GM18519 (cell line): ENCODE measurements at regions not wholly inside any gene's neighbourhood (a gene's known extent, or its start where the extent isn't known, plus 50 kb on each side); places are given as distances from the start of the nearest gene placed in this dataset.
A peak's percentile ranks its signal among the peaks of the same experiment; 100 is the strongest.
"Not testable (repeated sequence)": the region's sequence is repeated elsewhere in the genome, so short reads cannot be mapped to it uniquely, and the experiment has no call there.

ENCODE experiments used
- ATAC-seq: cut with Tn5 transposase; IDR thresholded peaks from one replicate; pipeline ENCODE4 v1.9.1; 2021; ENCODE audit warnings: mild to moderate bottlenecking, moderate library complexity; ENCODE audit not compliant: unreplicated experiment, low FRiP score

- ATAC-seq, result peak; percentile 80
These were observed 97.2 kb upstream of the CLNK start for GRCh38 chr4:10781805-10782204.

- not testable (repeated sequence) for ATAC-seq
These were observed 96.2 kb upstream of the CLNK start for GRCh38 chr4:10780803-10781202.

DNA sequence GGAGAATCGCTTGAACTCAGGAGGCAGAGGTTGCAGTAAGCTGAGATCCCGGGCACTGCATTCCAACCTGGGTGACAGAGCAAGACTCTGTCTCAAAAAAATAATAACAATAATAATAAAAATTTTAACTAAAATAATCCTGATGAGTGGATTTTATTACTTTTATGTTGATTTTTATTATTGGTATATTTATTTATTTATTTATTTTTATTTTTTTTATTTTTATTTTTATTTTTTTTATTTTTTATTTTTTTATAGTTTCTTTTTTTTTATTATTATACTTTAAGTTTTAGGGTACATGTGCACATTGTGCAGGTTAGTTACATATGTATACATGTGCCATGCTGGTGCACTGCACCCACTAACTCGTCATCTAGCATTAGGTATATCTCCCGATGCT lies 90.6 kb upstream of the CLNK start:
- ATAC-seq, result not testable (repeated sequence)

GRCh38 chr4:10773656-10774055 lies 89.1 kb upstream of the CLNK start:
- no peak for ATAC-seq

DNA sequence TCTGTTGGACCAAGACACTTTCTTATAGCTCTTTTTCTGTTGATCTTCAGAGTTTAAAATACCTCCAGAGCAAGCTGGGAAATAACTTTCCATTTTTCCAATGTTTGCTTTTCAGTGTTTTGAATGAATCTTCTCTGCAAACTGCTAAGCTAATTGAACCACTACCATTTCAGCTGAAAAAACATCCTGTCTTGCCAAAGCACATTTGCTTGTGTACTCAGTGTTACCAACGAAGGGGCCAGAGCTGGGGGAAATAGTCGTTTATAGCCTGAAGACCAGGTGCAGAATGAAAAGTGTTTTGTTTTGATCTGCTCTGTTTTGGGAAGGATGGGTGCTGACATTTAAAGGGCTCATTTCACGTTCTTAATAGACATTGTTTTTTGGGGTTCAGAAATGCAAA lies 88.4 kb upstream of the CLNK start:
- ATAC-seq, result no peak

- no peak for ATAC-seq
These were observed 80.8 kb upstream of the CLNK start for GRCh38 chr4:10765386-10765785.

DNA sequence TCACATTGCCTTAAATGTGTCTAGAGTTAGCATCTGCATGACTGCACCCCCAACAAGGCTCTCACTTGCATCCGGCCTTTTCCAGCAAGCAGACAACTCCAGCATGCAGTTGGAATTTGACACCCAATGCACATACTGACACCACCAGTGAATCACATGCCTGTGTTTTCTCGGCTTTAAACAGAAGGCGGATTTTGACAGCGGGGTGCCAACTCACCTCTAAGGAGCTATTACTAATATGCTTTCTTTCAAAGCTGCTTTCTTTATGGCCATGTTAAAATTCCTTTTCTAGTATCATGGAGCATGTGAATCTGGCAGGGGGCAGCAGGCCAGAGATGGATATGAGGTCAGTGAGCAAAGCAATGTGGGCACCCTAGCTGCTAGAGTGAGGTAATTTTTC lies 78.0 kb upstream of the CLNK start:
- no peak for ATAC-seq

GRCh38 chr4:10761903-10762302 lies 77.3 kb upstream of the CLNK start:
- ATAC-seq, result no peak

- no peak for ATAC-seq
These were observed 75.5 kb upstream of the CLNK start for GRCh38 chr4:10760086-10760485.

DNA sequence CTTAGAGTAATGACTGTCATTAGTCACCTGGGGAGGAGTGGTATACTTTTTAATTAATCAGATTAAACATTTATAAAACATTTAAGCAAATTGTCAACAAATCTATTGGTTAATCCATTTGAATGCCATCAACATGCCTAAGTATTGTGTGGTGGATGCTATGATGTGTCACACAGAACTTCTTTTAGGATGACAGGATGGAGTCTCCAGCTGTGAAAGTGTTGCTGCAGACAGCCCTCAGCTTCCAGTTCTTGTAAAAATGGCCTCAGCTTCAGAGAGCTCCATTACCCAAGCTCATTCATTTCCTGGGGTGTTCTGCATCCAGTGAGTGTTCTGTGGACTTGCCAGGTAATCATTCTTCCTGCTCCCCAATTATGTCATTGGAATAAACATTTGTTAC lies 74.3 kb upstream of the CLNK start:
- ATAC-seq, result no peak

GRCh38 chr4:10753856-10754402 lies 69.4 kb upstream of the CLNK start:
- no peak for ATAC-seq

DNA sequence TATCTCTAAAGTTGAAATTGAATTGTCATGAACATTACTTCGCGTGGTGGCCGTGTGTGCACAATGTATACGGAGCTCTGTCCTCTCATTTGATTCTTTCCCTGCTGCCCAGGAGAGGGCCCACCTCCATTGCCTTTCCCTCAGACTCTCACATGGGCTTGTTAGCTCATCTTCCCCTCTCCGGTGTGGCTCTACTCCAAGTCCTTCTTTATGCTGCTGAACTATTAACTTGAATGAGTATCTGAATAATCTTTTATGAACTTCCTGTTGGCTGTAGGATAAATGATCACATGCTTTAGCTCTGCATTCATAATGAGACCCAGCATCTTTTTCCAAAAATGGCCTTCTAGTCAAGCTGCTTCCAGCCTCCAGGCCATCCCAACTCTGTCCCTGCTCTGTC lies 68.8 kb upstream of the CLNK start:
- ATAC-seq, result no peak

DNA sequence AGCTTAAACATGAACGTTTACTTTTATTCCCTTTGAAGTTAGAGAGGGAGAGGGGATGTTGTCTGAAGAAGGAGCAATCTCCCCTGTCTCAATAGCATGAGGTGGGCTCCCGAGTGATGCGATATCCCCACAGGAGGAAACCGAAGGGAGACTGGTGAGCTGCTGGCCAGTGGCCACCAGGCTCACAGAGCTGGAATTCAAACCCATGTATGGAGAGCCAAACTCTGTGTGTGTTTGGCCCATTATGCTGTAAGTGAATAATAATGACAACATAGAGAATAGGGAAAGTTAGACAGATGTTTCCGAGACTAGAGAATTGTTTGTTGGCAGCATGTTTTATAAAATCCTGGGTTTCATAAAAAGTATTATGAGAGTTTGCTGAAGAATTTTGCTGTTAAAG lies 66.1 kb upstream of the CLNK start:
- ATAC-seq, result no peak

- ATAC-seq, result peak; percentile 31
These were observed 62.6 kb upstream of the CLNK start for GRCh38 chr4:10747186-10747585.

- ATAC-seq, result no peak
These were observed 62.0 kb upstream of the CLNK start for GRCh38 chr4:10746371-10747171.

GRCh38 chr4:10743357-10743756 lies 58.8 kb upstream of the CLNK start:
- ATAC-seq, result peak; percentile 44

DNA sequence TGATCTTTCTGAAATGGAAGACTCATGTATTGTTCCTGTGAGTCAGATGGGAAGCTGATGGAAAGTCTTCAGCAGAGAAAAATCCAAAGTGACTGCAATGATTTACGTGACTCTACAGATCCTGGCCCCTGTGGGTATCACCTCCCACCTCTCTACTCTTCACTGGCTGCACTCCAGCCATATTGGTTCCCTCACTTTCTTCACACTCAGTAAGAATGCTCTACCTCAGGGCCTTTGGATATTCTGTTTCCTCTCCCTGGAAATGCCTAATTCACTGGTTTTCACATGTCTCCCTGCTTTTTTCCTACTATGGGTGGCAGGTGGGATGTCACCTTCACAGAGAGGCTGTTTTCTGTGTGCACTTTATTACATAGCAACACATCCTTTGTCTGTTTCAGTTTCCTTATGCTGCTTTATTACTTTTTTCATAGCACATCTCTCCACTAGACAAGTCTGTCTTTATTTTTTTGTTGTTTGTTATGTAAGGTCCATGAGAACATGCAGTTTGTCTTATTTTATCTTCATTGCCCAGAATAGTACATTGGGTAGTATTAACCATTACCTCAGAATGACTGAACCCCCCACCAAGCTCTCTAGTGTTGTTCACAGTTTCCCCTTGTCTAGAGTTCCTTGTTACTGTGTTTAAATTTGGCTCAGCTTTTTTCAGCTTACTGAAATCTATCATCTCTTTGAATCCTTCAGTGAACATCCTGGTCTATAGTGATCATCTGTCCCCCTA lies 57.6 kb upstream of the CLNK start:
- ATAC-seq, result no peak

GRCh38 chr4:10740891-10741620 lies 56.5 kb upstream of the CLNK start:
- ATAC-seq, result no peak

GRCh38 chr4:10740251-10740650 lies 55.7 kb upstream of the CLNK start:
- ATAC-seq, result no peak

DNA sequence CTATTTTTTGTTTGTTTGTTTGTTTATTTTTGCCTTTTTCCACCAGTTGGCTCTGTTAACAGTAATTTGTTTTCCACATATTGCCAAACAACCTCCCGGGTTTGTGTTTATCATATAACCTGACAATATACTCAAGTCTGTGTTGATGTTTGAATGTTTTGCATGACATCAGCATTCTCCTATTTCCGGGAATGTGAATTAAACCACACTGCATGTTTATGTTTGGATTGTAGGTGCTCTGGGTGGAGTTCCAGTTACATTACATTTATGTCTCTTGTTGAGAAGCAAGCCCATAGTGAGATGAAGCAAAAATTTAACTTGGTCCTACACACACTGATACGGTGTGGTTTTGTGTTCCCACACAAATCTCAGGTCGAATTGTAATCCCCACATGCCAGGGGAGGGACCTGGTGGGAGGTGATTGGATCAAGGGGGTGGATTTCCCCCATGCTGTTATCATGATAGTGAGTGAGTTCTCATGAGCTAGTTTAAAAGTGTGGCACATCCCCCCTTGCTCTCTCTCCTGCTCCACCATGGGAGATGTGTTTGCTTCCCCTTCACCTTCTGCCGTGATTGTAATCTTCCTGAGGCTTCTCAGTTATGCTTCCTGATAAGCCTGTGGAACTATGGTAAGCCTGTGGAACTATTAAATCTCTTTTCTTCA lies 54.4 kb upstream of the CLNK start:
- ATAC-seq, result no peak

GRCh38 chr4:10737337-10737736 lies 52.8 kb upstream of the CLNK start:
- ATAC-seq, result no peak
